Astrocyte (in vitro differentiated cells and primary cell): ENCODE measurements at regions not wholly inside any gene's neighbourhood (a gene's known extent, or its start where the extent isn't known, plus 50 kb on each side); places are given as distances from the start of the nearest gene placed in this dataset.

Experiments used
- CTCF ChIP-seq: IDR thresholded peaks from 2 replicates; pipeline ENCODE4 v1.5.1; 2011; ENCODE audit warnings: low read depth, mild to moderate bottlenecking, inconsistent platforms, low read length, moderate library complexity; ENCODE audit not compliant: insufficient read depth
- EZH2 ChIP-seq: IDR thresholded peaks from 2 replicates; pipeline ENCODE4 v1.6.1; 2012; ENCODE audit warnings: mild to moderate bottlenecking, low read length, inconsistent platforms; ENCODE audit not compliant: insufficient read depth

GRCh38 chr6:103139377-103139776 is 1720.3 kb downstream of the HACE1 start:
- TF ChIP-seq CTCF, result no peak
- TF ChIP-seq EZH2, result no peak
